ENCODE measurements at regions not wholly inside any gene's neighbourhood (a gene's known extent, or its start where the extent isn't known, plus 50 kb on each side); places are given as distances from the start of the nearest gene placed in this dataset.

DNA sequence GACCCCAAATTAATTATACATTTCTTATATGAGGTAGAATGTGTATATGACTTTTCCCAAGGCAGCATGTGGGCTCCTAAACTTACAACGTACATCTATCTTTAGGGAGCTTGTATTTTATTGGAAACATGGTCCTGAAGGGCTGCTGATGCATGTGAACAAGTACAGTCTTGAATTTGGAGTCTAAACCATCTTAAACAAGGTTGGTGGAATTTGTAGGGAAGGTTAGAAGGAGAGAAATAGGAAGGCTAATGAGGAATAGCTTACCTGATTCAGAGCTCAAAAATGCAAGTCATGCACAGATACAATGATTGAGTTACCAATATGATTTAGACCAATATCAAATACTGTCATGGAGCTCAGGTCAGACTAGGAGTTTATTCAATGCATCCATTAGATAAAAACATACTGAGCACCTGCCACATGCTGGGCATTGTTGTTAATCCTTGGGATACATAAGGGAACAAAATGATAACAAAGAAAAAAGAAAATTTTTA is 458.6 kb upstream of the ETAA1 start:
- TF ChIP-seq, protein P1, sequence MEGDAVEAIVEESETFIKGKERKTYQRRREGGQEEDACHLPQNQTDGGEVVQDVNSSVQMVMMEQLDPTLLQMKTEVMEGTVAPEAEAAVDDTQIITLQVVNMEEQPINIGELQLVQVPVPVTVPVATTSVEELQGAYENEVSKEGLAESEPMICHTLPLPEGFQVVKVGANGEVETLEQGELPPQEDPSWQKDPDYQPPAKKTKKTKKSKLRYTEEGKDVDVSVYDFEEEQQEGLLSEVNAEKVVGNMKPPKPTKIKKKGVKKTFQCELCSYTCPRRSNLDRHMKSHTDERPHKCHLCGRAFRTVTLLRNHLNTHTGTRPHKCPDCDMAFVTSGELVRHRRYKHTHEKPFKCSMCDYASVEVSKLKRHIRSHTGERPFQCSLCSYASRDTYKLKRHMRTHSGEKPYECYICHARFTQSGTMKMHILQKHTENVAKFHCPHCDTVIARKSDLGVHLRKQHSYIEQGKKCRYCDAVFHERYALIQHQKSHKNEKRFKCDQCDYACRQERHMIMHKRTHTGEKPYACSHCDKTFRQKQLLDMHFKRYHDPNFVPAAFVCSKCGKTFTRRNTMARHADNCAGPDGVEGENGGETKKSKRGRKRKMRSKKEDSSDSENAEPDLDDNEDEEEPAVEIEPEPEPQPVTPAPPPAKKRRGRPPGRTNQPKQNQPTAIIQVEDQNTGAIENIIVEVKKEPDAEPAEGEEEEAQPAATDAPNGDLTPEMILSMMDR (IDR thresholded peaks at IDR 0.05), result no peak
- TF ChIP-seq POLR2A (IDR thresholded peaks at IDR 0.05), result no peak
